GM12878 (cell line): ENCODE measurements at regions not wholly inside any gene's neighbourhood (a gene's known extent, or its start where the extent isn't known, plus 50 kb on each side); places are given as distances from the start of the nearest gene placed in this dataset.

Source experiments
- ATAC-seq: fragments of 200-7000 bp; cut with Tn5 transposase; 3 replicates; pipeline ENCODE4 v1.9.1; 2020; ENCODE audit warnings: mild to moderate bottlenecking, moderate library complexity
- BruUV-seq: library from RNA; stranded (reverse); fragments of 400-500 nt; replicated peaks from 2 replicates; lab custom pipeline; 2021; lab: Mats Ljungman, UMichigan
- CTCF ChIA-PET: fragments of 300-600 bp; sonication (Branson Sonifier 250); formaldehyde crosslinking; extraction: SDS; loops from one replicate; lab custom pipeline; 2021; ENCODE audit warnings: inconsistent platforms; lab: Yijun Ruan, JAX
- POLR2A ChIA-PET: fragments of 350-600 bp; formaldehyde crosslinking; extraction: SDS; loops from one replicate; lab custom pipeline; 2021; ENCODE audit warnings: inconsistent platforms; lab: Charles Lee
- RAD21 ChIA-PET: fragments of 300-600 bp; sonication (Branson Sonifier 250); formaldehyde crosslinking; loops from one replicate; lab custom pipeline; 2023; ENCODE audit warnings: antibody characterized with exemption; ENCODE audit not compliant: unreplicated experiment; lab: Charles Lee
- SMC1A ChIA-PET: fragments of 300-600 bp; sonication (Branson Sonifier 250); formaldehyde crosslinking; loops from one replicate; lab custom pipeline; 2023; ENCODE audit not compliant: unreplicated experiment, uncharacterized antibody; lab: Charles Lee
- DNase-seq: peaks from one replicate; pipeline ENCODE4 v3.0.0-alpha.2; 2011; ENCODE audit warnings: low read depth, low spot score
- FAIRE-seq: peaks from 3 replicates; lab custom pipeline; 2011; peaks lifted over from hg19 to GRCh38; lab: Jason Lieb, UNC
- H2AFZ ChIP-seq: 2 replicates; pipeline ENCODE4 v1.6.0; 2011; ENCODE audit warnings: low read depth, low read length, control low read depth; ENCODE audit not compliant: control insufficient read depth
- H3K27ac ChIP-seq: 2 replicates; pipeline ENCODE4 v1.5.1; 2011; ENCODE audit warnings: control low read depth; ENCODE audit not compliant: control insufficient read depth, insufficient read depth
- H3K27me3 ChIP-seq, 2 experiments: replicated peaks in 1 of 2; 2 replicates each; pipeline versions ENCODE4 v1.6.0 to v1.6.1; 2011; ENCODE audit warnings: low read length in 1 of 2; ENCODE audit not compliant: control insufficient read depth in 2 of 2, insufficient read depth in 2 of 2
- H3K36me3 ChIP-seq, 2 experiments: 2 replicates each; pipeline ENCODE4 v1.5.1; 2011; ENCODE audit warnings: low read length in 1 of 2; ENCODE audit not compliant: control insufficient read depth in 2 of 2, insufficient read depth in 2 of 2
- H3K4me1 ChIP-seq: 2 replicates; pipeline ENCODE4 v1.6.1; 2011; ENCODE audit warnings: mild to moderate bottlenecking, low read length, moderate library complexity, mixed read lengths; ENCODE audit not compliant: control insufficient read depth, insufficient read depth
- H3K4me2 ChIP-seq: 2 replicates; pipeline ENCODE4 v1.6.0; 2011; ENCODE audit warnings: control low read depth; ENCODE audit not compliant: control insufficient read depth, insufficient read depth
- H3K4me3 ChIP-seq: fragments of 200-600 bp; sonication (generic); 2 replicates; pipeline ENCODE4 v1.5.1; 2016
- H3K79me2 ChIP-seq: 2 replicates; pipeline ENCODE4 v1.6.0; 2011; ENCODE audit warnings: low read length; ENCODE audit not compliant: control insufficient read depth, insufficient read depth
- H3K9ac ChIP-seq: 2 replicates; pipeline ENCODE4 v1.8.0; 2011; ENCODE audit warnings: low read length, control low read depth, mixed read lengths; ENCODE audit not compliant: control insufficient read depth, insufficient read depth
- H3K9me3 ChIP-seq: replicated peaks from 3 replicates; pipeline ENCODE4 v1.5.1; 2011; ENCODE audit warnings: mild to moderate bottlenecking, low read length; ENCODE audit not compliant: control insufficient read depth, insufficient read depth
- H4K20me1 ChIP-seq: 2 replicates; pipeline ENCODE4 v1.6.0; 2011; ENCODE audit not compliant: control insufficient read depth, insufficient read depth
- BRCA1 ChIP-seq: IDR thresholded peaks from 2 replicates; pipeline ENCODE4 v1.6.1; 2011; ENCODE audit warnings: low read depth, low read length, improper control_type of control experiment
- HDAC6 ChIP-seq: fragments of 200-600 bp; sonication (generic); IDR thresholded peaks from one replicate; pipeline ENCODE4 v1.8.0; 2017; ENCODE audit warnings: antibody characterized with exemption; ENCODE audit not compliant: unreplicated experiment
- KLF5 ChIP-seq: fragments of 450-650 bp; IDR thresholded peaks from 2 replicates; pipeline ENCODE4 v1.6.1; 2014; ENCODE audit warnings: mild to moderate bottlenecking; ENCODE audit not compliant: partially characterized antibody
- PAX8 ChIP-seq: fragments of 450-650 bp; IDR thresholded peaks from 2 replicates; pipeline ENCODE4 v1.6.1; 2017; ENCODE audit warnings: mild to moderate bottlenecking, moderate library complexity
- PML ChIP-seq: IDR thresholded peaks from 2 replicates; pipeline ENCODE4 v1.6.1; 2012; ENCODE audit warnings: low read length, inconsistent platforms
- RAD51 ChIP-seq: fragments of 450-650 bp; IDR thresholded peaks from 2 replicates; pipeline ENCODE4 v1.6.1; 2016; ENCODE audit warnings: moderate library complexity, mild to moderate bottlenecking, inconsistent platforms
- SP1 ChIP-seq: IDR thresholded peaks from one replicate; pipeline ENCODE4 v1.6.1; 2011; ENCODE audit warnings: low read depth, low read length
- ZNF274 ChIP-seq: IDR thresholded peaks from one replicate; pipeline ENCODE4 v1.8.0; 2011; ENCODE audit not compliant: insufficient read length, insufficient read depth
- ZSCAN29 ChIP-seq: fragments of 450-650 bp; IDR thresholded peaks from 2 replicates; pipeline ENCODE4 v1.6.1; 2017; ENCODE audit warnings: mild to moderate bottlenecking, moderate library complexity
- WGBS: methylation state at CpG from one replicate; pipeline ENCODE4 v1.1.6; 2016; ENCODE audit warnings: low lambda C conversion rate; ENCODE audit not compliant: insufficient replicate concordance, insufficient coverage; ENCODE audit errors: missing lambda C conversion rate; 5-methylcytosine and 5-hydroxymethylcytosine counted together
- in situ Hi-C: fragments of 300-500 bp; cut with MboI; formaldehyde crosslinking; loops from 9 replicates; pipeline ENCODE4 v1.14.3; 2018; ENCODE audit warnings: mixed read lengths
- intact Hi-C: fragments of 100-400 bp; cut with micrococcal nuclease; formaldehyde crosslinking; loops from one replicate; pipeline ENCODE4 v1.14.2; 2022; ENCODE audit not compliant: unreplicated experiment
- TF ChIP-seq, protein P1 (sequence below): fragments of 450-650 bp; IDR thresholded peaks from 2 replicates; pipeline ENCODE4 v1.6.1; 2017; ENCODE audit warnings: borderline replicate concordance

DNA sequence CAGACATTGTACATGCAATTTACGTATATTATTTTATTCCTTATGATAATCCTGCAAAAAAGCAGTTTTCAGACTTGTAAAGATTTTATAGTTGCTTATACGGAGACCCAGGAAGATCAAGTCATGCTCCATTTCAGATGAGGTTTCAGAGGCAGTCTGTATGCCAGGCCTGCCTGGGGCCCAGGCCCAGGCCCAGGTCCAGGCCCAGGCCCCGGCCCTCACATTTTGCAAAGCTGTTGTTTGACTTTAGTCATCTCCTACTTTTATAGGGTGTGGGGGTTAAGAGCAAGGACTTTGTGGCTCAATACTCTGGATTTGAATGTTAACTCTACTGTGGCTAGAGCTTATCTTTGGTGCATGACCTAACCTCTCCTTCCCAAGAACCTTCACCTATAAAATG, 217.9 kb downstream of the SAMD5 start:
- in situ Hi-C loops: no loop called here
- FAIRE-seq (no peak), ATAC-seq (no peak), DNase-seq (no peak)
- intact Hi-C loops: no loop called here
- no peak overlapping the region for H3K4me3 ChIP-seq
- ChIA-PET POLR2A (no interaction called here), RAD21 (no interaction called here), CTCF (no interaction called here), SMC1A (no interaction called here)
- no peak overlapping the region for H3K4me2 ChIP-seq
- no peaks in the 10 kb centered on the region for H3K79me2 ChIP-seq
- no peak overlapping the region for H3K9ac ChIP-seq
- TF ChIP-seq RAD51 (no peak), PAX8 (no peak), PML (no peak), BRCA1 (no peak), ZNF274 (no peak), SP1 (no peak), ZSCAN29 (no peak), KLF5 (no peak), HDAC6 (no peak)
- TF ChIP-seq, protein P1, sequence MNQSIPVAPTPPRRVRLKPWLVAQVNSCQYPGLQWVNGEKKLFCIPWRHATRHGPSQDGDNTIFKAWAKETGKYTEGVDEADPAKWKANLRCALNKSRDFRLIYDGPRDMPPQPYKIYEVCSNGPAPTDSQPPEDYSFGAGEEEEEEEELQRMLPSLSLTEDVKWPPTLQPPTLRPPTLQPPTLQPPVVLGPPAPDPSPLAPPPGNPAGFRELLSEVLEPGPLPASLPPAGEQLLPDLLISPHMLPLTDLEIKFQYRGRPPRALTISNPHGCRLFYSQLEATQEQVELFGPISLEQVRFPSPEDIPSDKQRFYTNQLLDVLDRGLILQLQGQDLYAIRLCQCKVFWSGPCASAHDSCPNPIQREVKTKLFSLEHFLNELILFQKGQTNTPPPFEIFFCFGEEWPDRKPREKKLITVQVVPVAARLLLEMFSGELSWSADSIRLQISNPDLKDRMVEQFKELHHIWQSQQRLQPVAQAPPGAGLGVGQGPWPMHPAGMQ: no peak
- no peak overlapping the region for H3K27ac ChIP-seq
- no peaks in the 10 kb centered on the region for H3K9me3 ChIP-seq
- no peaks in the 10 kb centered on the region for H3K36me3 ChIP-seq
- H3K4me1 ChIP-seq: no peaks in the 10 kb centered on the region
- no peak overlapping the region for H2AFZ ChIP-seq
- H4K20me1 ChIP-seq: no peaks in the 10 kb centered on the region
- BruUV-seq: no TSS peak
- no peaks in the 10 kb centered on the region; a peak in 1 of 4 replicates for H3K27me3 ChIP-seq
- 33% methylated on average over 3 of the region's 3 CpGs for WGBS
